ENCODE measurements at regions not wholly inside any gene's neighbourhood (a gene's known extent, or its start where the extent isn't known, plus 50 kb on each side); places are given as distances from the start of the nearest gene placed in this dataset.
A peak's percentile ranks its signal among the peaks of the same experiment; 100 is the strongest.

GRCh38 chr13:33606692-33607091, 211.3 kb upstream of the RFC3 start:
- Histone ChIP-seq H4K8ac (replicated peaks; ENCODE audit: insufficient read length, low read depth, low read length) (no peak overlapping the region), H3K23me2 (ENCODE audit: insufficient read length, low read depth, low read length, poor library complexity, severe bottlenecking) (no peaks in the 10 kb centered on the region), H3K18ac (ENCODE audit: insufficient read length, low read depth, low read length) (no peak overlapping the region), H3K27ac (ENCODE audit: insufficient read length, low read depth, low read length) (no peak overlapping the region), H4K91ac (ENCODE audit: insufficient read length, low read depth, low read length) (no peak overlapping the region), H3K9ac (ENCODE audit: extremely low read depth, insufficient read length, low read length) (no peak overlapping the region), H4K5ac (ENCODE audit: insufficient read length, low read depth, low read length) (no peak overlapping the region), H2BK5ac (ENCODE audit: insufficient read length, low read length) (no peak overlapping the region), H2BK12ac (ENCODE audit: insufficient read length, low read depth, low read length) (no peak overlapping the region), H3K79me2 (ENCODE audit: insufficient read depth, low read length) (no peaks in the 10 kb centered on the region), H2BK15ac (ENCODE audit: low read depth, low read length) (no peak overlapping the region), H2BK120ac (ENCODE audit: low read depth, low read length, poor library complexity, severe bottlenecking) (no peak overlapping the region), H3K4me1 (ENCODE audit: insufficient read depth, low read length) (no peaks in the 10 kb centered on the region; the same call in 1 of the 2 replicates), H3K23ac (ENCODE audit: insufficient read length, low read depth, low read length) (no peak overlapping the region), H3K4ac (ENCODE audit: low read depth, low read length) (no peak overlapping the region), H2AK5ac (ENCODE audit: insufficient read length, low read length) (no peak overlapping the region), H3K9me3 (ENCODE audit: control insufficient read depth, low read depth, low read length) (no peaks in the 10 kb centered on the region), H3K27me3 (ENCODE audit: insufficient read depth, low read length) (no peaks in the 10 kb centered on the region), H2AFZ (ENCODE audit: low read length) (no peak overlapping the region), H4K20me1 (ENCODE audit: control insufficient read depth, insufficient read depth, insufficient read length) (no peaks in the 10 kb centered on the region), H3K56ac (ENCODE audit: insufficient read length, low read depth, low read length) (no peak overlapping the region), H3K4me2 (ENCODE audit: insufficient read depth, insufficient read length, low read length) (no peak overlapping the region), H3T11ph (ENCODE audit: low read length) (no peak overlapping the region), H3K79me1 (ENCODE audit: insufficient read depth, low read depth, low read length, poor library complexity, severe bottlenecking) (no peaks in the 10 kb centered on the region), H3K14ac (ENCODE audit: insufficient read depth, low read length) (no peak overlapping the region), H2BK20ac (ENCODE audit: low read depth, low read length, poor library complexity, severe bottlenecking) (no peak overlapping the region)
- TF ChIP-seq CTCF (conservative IDR thresholded peaks at IDR 0.05), result peak; percentile 53; the same call in 2 of the 3 replicates
- peaks cover 11 to 16% of the 10 kb centered on the region in 2 experiments for H3K4me1 Mint-ChIP-seq
- no peak overlapping the region for H3K27ac Mint-ChIP-seq
- H3K27me3 Mint-ChIP-seq (ENCODE audit: low read depth), result no peaks in the 10 kb centered on the region
- WGBS (ENCODE audit: extremely low coverage, insufficient read length, low lambda C conversion rate), result no CpG with 5 or more reads among the region's 7 CpGs
- no peak overlapping the region for H3K4me3 Mint-ChIP-seq
- peak; percentile 39 for DNase-seq
- H3K36me3 Mint-ChIP-seq (ENCODE audit: insufficient read depth in 1 of 3, low read depth in 3 of 3), result peaks cover 0 to 14% (median 0%) of the 10 kb centered on the region in 3 experiments; a peak in 2 of 7 replicates
- H3K9me3 Mint-ChIP-seq, result peaks cover 5 to 12% of the 10 kb centered on the region in 2 experiments; a peak in 4 of 5 replicates
